Hepatocyte (in vitro differentiated cells): ENCODE measurements at regions not wholly inside any gene's neighbourhood (a gene's known extent, or its start where the extent isn't known, plus 50 kb on each side); places are given as distances from the start of the nearest gene placed in this dataset.

Source experiments
- EZH2 ChIP-seq: fragments of 200-600 bp; sonication (generic); IDR thresholded peaks from 2 replicates; pipeline ENCODE4 v1.6.1; 2016; ENCODE audit warnings: antibody characterized with exemption, mild to moderate bottlenecking, borderline replicate concordance
- EZH2phosphoT487 ChIP-seq: fragments of 200-600 bp; sonication (generic); IDR thresholded peaks from one replicate; pipeline ENCODE4 v1.6.1; 2018; ENCODE audit warnings: antibody characterized with exemption, mild to moderate bottlenecking, low read depth, moderate library complexity; ENCODE audit not compliant: unreplicated experiment, severe bottlenecking
- TF ChIP-seq, protein P1 (sequence below): fragments of 200-600 bp; sonication (generic); IDR thresholded peaks from 2 replicates; pipeline ENCODE4 v1.5.1; 2016; ENCODE audit warnings: antibody characterized with exemption, mild to moderate bottlenecking; ENCODE audit not compliant: poor library complexity

- TF ChIP-seq EZH2phosphoT487, result no peak
- TF ChIP-seq, protein P1, sequence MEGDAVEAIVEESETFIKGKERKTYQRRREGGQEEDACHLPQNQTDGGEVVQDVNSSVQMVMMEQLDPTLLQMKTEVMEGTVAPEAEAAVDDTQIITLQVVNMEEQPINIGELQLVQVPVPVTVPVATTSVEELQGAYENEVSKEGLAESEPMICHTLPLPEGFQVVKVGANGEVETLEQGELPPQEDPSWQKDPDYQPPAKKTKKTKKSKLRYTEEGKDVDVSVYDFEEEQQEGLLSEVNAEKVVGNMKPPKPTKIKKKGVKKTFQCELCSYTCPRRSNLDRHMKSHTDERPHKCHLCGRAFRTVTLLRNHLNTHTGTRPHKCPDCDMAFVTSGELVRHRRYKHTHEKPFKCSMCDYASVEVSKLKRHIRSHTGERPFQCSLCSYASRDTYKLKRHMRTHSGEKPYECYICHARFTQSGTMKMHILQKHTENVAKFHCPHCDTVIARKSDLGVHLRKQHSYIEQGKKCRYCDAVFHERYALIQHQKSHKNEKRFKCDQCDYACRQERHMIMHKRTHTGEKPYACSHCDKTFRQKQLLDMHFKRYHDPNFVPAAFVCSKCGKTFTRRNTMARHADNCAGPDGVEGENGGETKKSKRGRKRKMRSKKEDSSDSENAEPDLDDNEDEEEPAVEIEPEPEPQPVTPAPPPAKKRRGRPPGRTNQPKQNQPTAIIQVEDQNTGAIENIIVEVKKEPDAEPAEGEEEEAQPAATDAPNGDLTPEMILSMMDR, result no peak
- no peak for TF ChIP-seq EZH2
Observed at GRCh38 chr10:69692267-69692666, 62.2 kb downstream of the FAM241B start.
